Fibroblast of peridontal ligament (primary cell): ENCODE measurements at regions not wholly inside any gene's neighbourhood (a gene's known extent, or its start where the extent isn't known, plus 50 kb on each side); places are given as distances from the start of the nearest gene placed in this dataset.

Experiments
- DNase-seq: peaks from one replicate; pipeline ENCODE4 v3.0.0-alpha.2; 2010; ENCODE audit errors: extremely low read depth

GRCh38 chr10:130623680-130624267 is 487.6 kb downstream of the GLRX3 start:
- DNase-seq, result no peak

DNA sequence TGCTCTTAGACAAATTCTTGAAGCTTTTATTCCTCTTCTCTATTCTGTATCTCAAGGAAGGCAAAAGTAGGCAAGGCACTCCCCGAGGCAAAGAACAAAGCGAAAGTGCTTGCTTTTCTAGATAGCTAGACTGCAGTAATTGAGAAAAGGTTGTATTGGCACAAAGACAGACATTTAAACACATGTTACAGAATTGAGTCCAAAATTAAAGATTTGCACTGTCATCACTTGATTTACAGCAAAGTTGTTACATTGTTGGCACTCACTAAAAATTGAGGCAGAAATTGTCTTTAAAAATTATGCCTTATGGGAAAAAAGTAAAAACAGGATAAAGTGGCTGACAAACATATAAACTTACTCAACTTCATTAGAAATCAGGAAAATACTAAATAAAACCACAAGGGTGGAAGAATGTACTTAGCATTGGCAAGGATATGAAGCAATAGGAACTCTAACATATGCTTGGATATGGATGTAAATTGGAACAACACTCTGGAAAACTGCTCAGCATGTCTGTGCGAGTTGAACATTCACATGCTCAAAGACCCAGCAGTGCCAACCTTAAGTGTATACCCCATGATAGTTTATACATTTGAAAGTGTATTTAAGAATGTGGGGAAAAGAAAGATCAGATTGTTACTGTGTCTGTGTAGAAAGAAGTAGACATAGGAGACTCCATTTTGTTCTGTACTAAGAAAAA is 491.3 kb downstream of the GLRX3 start:
- DNase-seq, result no peak

GRCh38 chr10:130630135-130630534 is 493.9 kb downstream of the GLRX3 start:
- no peak for DNase-seq

DNA sequence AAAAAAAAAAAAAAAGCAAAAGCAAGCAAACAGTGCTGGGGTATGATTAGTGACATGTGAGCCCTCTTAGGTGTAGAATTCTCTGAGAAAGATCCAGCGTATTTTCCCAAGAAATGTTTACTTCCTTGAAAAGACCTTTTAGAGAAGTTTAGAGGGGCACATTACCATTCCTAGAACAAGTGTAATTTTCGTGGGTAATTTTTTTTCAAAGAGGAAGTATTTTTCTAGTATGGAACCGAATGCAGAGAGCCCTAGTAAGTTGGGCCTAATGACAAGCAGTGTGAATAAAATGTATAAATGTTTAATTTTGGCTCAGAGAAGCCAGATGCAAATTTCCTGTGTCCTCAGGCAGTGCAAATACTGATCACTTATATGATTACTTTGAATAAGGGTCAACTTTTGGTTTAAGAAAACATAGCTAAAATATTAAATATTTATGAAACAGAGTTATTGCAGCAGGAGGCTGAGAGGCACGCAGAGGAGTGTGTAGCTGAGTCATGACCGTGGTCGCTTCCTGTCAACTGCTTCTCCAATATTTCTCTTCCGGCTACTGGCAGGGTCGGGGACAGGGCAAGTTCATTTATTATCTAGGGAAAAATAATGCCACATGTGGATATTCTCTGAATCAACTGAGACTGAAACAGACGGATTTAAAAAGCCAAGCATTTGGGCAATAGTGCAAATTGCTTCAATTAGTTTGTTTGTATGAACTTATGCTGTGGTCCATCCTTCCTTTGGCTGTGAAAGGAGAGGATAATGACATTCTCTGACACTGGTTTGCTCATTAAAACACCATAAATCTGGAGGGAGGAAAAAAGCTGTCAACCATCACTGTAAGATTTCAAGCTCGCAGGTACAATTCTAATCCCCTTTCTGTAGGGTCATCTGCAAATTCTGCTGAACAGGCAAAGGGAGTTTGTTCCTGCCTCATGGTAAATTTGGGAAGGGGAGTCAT is 495.2 kb downstream of the GLRX3 start:
- no peak for DNase-seq

- DNase-seq, result no peak
Observed at GRCh38 chr10:130634816-130635215, 498.6 kb downstream of the GLRX3 start.

- DNase-seq, result no peak
Observed at GRCh38 chr10:130635528-130635927, 499.3 kb downstream of the GLRX3 start.

DNA sequence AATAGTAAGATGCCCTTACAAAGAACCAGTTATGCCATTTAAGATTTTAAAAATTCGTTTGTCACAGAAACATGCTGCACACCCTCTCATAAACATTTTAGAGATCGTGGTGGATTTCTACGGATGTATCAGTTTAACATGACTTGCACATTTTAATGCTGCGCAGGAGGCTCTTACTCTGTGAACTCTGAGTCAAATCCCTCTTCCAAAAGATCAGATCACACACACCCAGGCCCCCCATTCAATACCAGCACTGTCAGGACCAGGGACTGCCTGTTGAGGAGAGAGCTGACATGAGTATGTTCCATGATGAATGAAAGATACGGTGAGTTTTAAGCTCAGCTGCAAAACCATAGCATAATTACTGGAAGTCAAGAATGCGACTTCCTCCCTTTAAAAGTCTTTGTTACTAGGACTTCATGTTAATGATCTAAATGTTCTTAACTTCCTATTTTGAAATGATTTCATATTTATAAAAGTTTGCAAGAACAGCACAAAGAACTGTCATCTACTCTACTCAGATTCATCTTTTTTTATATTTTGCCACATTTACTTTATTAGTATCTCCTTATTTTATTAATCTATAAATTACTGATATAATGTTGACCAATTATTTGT is 500.2 kb downstream of the GLRX3 start:
- no peak for DNase-seq

DNA sequence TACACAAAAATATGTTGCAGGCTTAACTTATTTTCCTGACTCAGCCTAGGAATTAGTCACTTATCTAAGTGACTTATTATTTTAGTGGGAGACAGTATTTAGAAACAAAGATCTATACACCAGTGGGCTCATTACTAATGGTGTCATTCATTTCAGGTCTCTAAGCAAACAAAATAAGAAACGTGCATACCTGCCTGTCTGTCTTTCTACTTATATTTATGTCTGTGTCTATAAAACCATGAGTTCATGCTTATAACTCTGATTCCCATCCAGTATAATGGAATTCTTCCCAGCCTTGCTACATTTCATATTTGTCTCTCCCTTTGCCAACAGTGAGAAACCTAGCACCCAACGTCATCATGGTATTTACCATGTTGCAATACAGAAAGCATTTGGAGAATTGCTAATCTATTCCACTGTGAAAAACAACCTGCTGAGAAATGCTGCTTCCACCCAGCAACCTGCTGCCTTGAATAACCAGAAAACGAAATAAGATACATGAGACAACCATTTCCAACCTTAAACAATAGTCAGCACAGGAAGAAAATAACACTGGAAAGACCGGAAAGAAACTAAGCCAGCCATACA is 501.0 kb downstream of the GLRX3 start:
- no peak for DNase-seq

DNA sequence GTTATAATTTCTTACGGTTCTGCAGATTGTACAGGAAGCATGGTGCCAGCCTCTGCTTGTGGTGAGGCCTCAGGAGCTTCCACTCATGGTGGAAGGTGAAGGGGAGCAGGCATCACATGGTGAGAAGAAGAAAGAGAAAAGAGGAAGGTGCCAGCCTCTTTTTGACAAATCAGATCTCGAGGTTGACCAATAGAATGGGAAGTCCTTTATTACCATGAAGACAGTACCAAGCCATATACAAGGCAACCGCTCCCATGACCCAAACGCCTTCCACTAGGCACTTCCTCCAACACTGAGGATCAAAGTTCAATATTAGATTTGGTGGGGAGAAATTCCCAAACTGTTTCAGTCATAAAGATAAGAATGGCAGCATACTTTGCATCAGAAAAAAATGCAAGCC is 502.8 kb downstream of the GLRX3 start:
- no peak for DNase-seq

DNA sequence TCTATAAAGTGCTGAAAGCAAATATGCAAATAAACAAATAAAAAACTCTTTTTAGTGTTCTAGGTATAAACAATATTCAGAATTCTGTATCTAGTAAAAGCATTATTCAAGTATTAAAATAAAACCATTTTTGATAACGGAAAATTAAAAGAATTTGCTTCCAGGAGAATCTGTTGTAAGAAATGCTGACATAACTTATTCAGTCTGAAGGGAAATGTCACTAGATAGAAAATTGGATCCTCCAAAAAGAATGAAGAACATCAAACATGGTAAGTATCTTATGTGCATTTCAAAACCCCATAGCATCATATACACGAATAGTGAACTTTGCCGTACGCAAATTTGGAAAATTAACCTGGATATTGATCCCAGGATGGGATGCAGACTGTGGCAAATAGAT is 506.7 kb downstream of the GLRX3 start:
- no peak for DNase-seq

DNA sequence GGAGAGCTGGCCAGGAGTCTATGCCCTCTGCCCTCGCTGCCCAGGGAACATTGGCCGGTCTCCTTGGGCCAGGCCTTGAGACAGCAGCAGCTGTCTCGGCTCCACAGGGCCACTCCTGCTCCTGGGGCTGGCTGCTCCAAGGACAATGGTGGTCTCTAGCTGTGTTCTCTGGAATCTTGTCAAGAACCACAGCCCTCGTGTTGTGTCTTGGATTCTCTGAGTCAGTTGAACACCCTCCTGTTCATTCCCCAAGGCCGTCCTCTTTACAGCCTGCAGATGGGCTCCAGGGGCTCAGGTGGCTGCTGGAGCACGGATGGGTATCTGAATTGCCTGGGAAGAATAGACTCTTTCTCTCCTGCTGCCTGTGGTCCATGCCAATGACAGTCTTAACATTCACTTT is 511.1 kb downstream of the GLRX3 start:
- no peak for DNase-seq

DNA sequence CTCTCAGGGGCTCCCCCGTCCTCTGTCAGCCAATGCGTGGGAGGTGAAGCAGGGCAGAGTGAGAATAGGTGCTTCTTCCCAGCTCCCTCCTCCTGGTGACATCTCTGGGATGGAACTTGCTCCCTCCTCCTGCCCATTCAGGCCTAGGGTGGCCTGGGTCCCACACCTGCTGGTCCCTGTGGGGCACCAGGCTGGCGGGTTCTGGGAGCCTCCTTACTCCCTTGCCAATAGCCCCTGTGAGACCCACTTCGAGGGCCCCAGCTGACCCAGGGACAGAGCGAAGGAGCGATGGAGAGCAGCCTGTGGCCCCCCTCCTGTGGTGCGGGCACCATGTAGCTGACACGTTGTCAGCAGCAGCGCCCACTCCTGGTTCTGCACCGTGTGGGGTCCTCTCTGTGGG is 512.6 kb downstream of the GLRX3 start:
- DNase-seq, result no peak

DNA sequence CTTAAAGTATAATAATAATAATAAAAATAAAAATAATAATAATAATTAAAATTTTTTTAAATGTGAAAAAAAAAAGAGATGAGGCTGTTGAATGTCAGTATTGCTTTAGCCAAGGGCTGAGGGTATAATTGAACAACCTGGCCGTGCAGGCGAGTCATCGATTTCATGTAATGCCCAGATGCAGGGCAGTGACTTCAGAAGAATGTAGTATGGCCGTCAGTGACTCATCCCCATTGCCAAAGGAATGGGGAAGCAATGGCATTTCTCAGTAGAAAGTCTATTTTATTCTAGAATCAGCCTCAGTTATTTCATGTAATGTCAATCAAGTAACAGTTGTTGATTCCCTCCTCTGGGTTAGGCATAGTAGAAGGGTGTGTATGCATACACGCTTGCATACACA is 516.4 kb downstream of the GLRX3 start:
- DNase-seq, result no peak

GRCh38 chr10:130652964-130653578 is 516.9 kb downstream of the GLRX3 start:
- no peak for DNase-seq

DNA sequence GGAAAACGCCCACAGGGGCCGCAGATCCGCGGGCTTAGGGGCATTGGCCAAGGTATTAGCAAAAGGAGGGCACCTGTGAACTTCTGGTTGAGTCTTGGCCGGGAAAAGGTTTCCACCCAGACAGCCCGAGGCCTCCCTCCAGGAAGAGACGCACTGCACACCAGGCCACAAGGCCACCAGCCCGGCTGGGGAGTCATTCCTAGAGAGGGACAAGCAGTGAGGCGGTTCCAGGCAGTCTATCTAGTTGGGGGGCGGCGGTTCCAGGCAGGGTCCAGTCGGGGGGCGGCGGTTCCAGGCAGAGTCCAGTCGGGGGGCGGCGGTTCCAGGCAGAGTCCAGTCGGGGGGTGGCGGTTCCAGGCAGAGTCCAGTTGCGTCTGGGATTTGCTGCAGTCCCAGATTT is 518.5 kb downstream of the GLRX3 start:
- DNase-seq, result no peak

DNA sequence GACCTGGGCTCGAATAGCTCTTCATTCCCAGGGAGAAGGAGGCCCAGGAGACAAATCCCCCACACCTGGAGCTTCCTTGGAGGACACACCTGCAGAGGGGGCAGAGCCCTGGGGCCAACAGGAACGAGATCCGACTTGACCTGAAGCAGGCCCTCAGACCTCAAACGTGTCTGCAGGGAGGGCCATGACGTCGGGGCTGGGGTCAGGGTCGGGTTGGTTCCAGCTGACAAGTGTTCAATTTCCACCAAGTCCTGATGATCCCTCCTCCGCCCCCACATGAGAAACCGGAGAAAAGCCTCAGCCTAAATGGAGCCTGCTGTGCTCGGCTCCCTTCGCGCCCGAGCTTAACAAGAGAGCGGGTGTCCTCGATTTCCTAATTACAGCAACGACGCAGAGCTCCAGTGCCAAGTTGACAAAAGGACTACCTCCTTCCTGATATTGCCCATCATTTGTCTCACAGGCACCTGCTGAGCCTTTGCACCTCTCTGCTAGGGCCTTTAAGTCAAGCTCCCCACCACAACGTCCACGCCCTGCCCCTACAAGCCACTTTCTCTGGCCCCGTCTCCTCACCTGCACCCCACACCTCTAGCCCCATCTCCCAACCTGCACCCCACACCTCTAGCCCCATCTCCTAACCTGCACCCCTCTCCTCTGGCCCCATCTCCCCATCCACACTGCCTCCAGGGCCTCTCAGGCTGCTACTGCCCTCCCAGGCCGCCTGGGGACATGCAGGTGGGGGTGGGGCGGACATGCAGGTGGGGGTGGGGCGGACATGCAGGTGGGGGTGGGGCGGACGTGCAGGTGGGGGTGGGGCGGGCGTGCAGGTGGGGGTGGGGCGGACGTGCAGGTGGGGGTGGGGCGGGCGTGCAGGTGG is 519.4 kb downstream of the GLRX3 start:
- no peak for DNase-seq

GRCh38 chr10:130656187-130656575 is 520.0 kb downstream of the GLRX3 start:
- DNase-seq, result no peak

GRCh38 chr10:130656582-130657133 is 520.5 kb downstream of the GLRX3 start:
- DNase-seq, result no peak

DNA sequence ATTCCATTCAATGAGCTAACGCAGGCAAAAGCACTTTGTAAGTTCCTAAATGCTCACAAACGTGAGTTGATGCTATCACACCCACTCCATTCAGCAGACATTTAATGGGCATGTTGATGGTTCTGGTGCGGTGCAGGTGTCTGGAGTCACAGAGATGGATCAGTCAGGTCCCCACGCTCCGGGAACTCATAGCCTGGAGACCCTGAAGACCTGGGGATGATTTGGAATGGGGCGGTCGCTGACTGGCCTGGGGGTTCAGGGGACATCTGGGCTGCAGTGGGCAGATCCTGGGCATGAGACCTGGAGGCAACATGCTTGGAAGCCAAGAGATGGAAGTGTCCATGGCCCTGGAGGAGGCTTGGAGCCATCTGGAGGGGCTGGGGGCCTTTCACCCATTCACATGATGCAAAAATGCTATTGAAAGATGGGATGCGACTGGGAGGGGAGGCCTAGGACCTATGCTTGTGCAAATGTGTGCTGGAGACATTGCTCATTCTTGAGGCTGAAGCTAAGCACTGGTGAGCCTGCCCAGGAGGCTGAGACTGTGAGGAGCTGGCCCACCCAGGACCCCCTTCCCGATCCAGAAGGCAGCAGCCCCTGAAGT is 522.6 kb downstream of the GLRX3 start:
- DNase-seq, result no peak

DNA sequence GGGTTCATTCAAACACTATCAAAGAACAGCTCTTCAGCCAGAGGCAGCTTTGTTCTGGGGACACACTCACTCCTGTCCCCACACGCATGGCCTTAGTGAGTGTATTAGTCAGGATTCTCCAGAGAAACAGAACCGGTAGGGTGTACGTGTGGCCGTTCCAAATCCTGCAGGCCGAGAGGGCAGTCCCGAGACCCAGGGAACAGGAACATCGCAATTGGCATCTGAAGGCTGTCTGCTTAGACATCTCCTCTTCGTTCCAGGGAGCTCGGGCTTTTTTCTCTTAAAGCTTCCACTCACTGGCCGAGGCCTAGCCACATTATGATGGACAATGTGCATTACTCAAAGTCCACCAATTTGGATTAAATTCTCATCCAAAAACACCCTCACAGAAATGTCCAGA is 523.3 kb downstream of the GLRX3 start:
- no peak for DNase-seq
